H9 (cell line): ENCODE measurements at regions not wholly inside any gene's neighbourhood (a gene's known extent, or its start where the extent isn't known, plus 50 kb on each side); places are given as distances from the start of the nearest gene placed in this dataset.

Source experiments
- DNase-seq: peaks from one replicate; pipeline ENCODE4 v3.0.0-alpha.2; 2017
- H2AFZ ChIP-seq: one replicate; pipeline ENCODE4 v1.6.1; 2013; ENCODE audit warnings: mild to moderate bottlenecking, low read length, control low read depth, moderate library complexity
- H2AK5ac ChIP-seq: 2 replicates; pipeline ENCODE4 v1.6.1; 2013; ENCODE audit warnings: low read length, control low read depth, mixed read lengths; ENCODE audit not compliant: insufficient read length
- H2BK120ac ChIP-seq: one replicate; pipeline ENCODE4 v1.6.1; 2013; ENCODE audit warnings: low read depth, mild to moderate bottlenecking, low read length, control low read depth, inconsistent platforms; ENCODE audit not compliant: poor library complexity, severe bottlenecking
- H2BK12ac ChIP-seq: 2 replicates; pipeline ENCODE4 v1.6.1; 2013; ENCODE audit warnings: low read length, control low read depth, mixed read lengths, low read depth; ENCODE audit not compliant: insufficient read length
- H2BK15ac ChIP-seq: 2 replicates; pipeline ENCODE4 v1.6.1; 2013; ENCODE audit warnings: low read depth, low read length, control low read depth
- H2BK20ac ChIP-seq: one replicate; pipeline ENCODE4 v1.6.1; 2013; ENCODE audit warnings: low read depth, mild to moderate bottlenecking, low read length, control low read depth, inconsistent platforms; ENCODE audit not compliant: poor library complexity, severe bottlenecking
- H2BK5ac ChIP-seq: 2 replicates; pipeline ENCODE4 v1.6.1; 2013; ENCODE audit warnings: low read length, control low read depth, mixed read lengths; ENCODE audit not compliant: insufficient read length
- H3K14ac ChIP-seq: 2 replicates; pipeline ENCODE4 v1.6.1; 2013; ENCODE audit warnings: low read length, control low read depth; ENCODE audit not compliant: insufficient read depth
- H3K18ac ChIP-seq: 2 replicates; pipeline ENCODE4 v1.6.1; 2013; ENCODE audit warnings: low read depth, mild to moderate bottlenecking, mixed read lengths, low read length, control low read depth; ENCODE audit not compliant: insufficient read length
- H3K23ac ChIP-seq: 2 replicates; pipeline ENCODE4 v1.6.1; 2013; ENCODE audit warnings: low read length, control low read depth, mixed read lengths, low read depth; ENCODE audit not compliant: insufficient read length
- H3K23me2 ChIP-seq: 2 replicates; pipeline ENCODE4 v1.6.1; 2013; ENCODE audit warnings: low read depth, mild to moderate bottlenecking, mixed read lengths, low read length, control low read depth; ENCODE audit not compliant: insufficient read length, poor library complexity, severe bottlenecking
- H3K27ac ChIP-seq: 2 replicates; pipeline ENCODE4 v1.5.1; 2013; ENCODE audit warnings: low read length, control low read depth, mixed read lengths, low read depth; ENCODE audit not compliant: insufficient read length
- H3K27me3 ChIP-seq: 2 replicates; pipeline ENCODE4 v1.6.1; 2013; ENCODE audit warnings: low read length, control low read depth, inconsistent platforms; ENCODE audit not compliant: insufficient read depth
- H3K4ac ChIP-seq: 2 replicates; pipeline ENCODE4 v1.6.1; 2013; ENCODE audit warnings: low read depth, mild to moderate bottlenecking, control low read depth, inconsistent platforms, low read length, moderate library complexity
- H3K4me1 ChIP-seq: 2 replicates; pipeline ENCODE4 v1.6.1; 2013; ENCODE audit warnings: low read length, control low read depth, inconsistent platforms; ENCODE audit not compliant: insufficient read depth
- H3K4me2 ChIP-seq: 2 replicates; pipeline ENCODE4 v1.6.1; 2013; ENCODE audit warnings: low read length, control low read depth, mixed read lengths; ENCODE audit not compliant: insufficient read length, insufficient read depth
- H3K56ac ChIP-seq: 2 replicates; pipeline ENCODE4 v1.6.1; 2013; ENCODE audit warnings: low read depth, mild to moderate bottlenecking, mixed read lengths, low read length, control low read depth; ENCODE audit not compliant: insufficient read length
- H3K79me1 ChIP-seq: 2 replicates; pipeline ENCODE4 v1.6.1; 2013; ENCODE audit warnings: low read depth, mild to moderate bottlenecking, moderate library complexity, low read length, control low read depth, inconsistent platforms; ENCODE audit not compliant: insufficient read depth, poor library complexity, severe bottlenecking
- H3K79me2 ChIP-seq: 2 replicates; pipeline ENCODE4 v1.6.1; 2013; ENCODE audit warnings: low read length, control low read depth, inconsistent platforms; ENCODE audit not compliant: insufficient read depth
- H3K9ac ChIP-seq: 2 replicates; pipeline ENCODE4 v1.6.1; 2013; ENCODE audit warnings: low read length, control low read depth, mixed read lengths; ENCODE audit not compliant: insufficient read length; ENCODE audit errors: extremely low read depth
- H3K9me3 ChIP-seq: one replicate; pipeline ENCODE4 v1.6.1; 2013; ENCODE audit warnings: low read depth, low read length, inconsistent platforms; ENCODE audit not compliant: control insufficient read depth
- H3T11ph ChIP-seq: one replicate; pipeline ENCODE4 v1.6.1; 2013; ENCODE audit warnings: mild to moderate bottlenecking, low read length, control low read depth, inconsistent platforms
- H4K20me1 ChIP-seq: one replicate; pipeline ENCODE4 v1.6.1; 2013; ENCODE audit not compliant: control insufficient read depth, insufficient read length, insufficient read depth
- H4K5ac ChIP-seq: 2 replicates; pipeline ENCODE4 v1.6.1; 2013; ENCODE audit warnings: low read depth, mild to moderate bottlenecking, mixed read lengths, low read length, control low read depth; ENCODE audit not compliant: insufficient read length
- H4K8ac ChIP-seq: replicated peaks from 2 replicates; pipeline ENCODE4 v1.6.1; 2013; ENCODE audit warnings: low read length, control low read depth, mixed read lengths, low read depth; ENCODE audit not compliant: insufficient read length
- H4K91ac ChIP-seq: 2 replicates; pipeline ENCODE4 v1.6.1; 2013; ENCODE audit warnings: low read depth, mild to moderate bottlenecking, moderate library complexity, mixed read lengths, low read length, control low read depth; ENCODE audit not compliant: insufficient read length
- H3K27ac Mint-ChIP-seq, 3 experiments: 2 replicates in 2 of 3; 3 replicates in 1 of 3; pipeline ENCODE4 v1.8.0; 2020 to 2021; ENCODE audit warnings: mixed read lengths in 3 of 3, mild to moderate bottlenecking in 1 of 3, moderate library complexity in 1 of 3
- H3K27me3 Mint-ChIP-seq: 2 replicates; pipeline ENCODE4 v1.8.0; 2021; ENCODE audit warnings: low read depth, mild to moderate bottlenecking, moderate library complexity, mixed read lengths
- H3K36me3 Mint-ChIP-seq, 3 experiments: 2 replicates in 2 of 3; 3 replicates in 1 of 3; pipeline ENCODE4 v1.8.0; 2020 to 2021; ENCODE audit warnings: low read depth in 3 of 3, mixed read lengths in 3 of 3; ENCODE audit not compliant: insufficient read depth in 1 of 3
- H3K4me1 Mint-ChIP-seq, 2 experiments: 2 replicates each; pipeline ENCODE4 v1.8.0; 2020; ENCODE audit warnings: mixed read lengths in 2 of 2
- H3K4me3 Mint-ChIP-seq, 2 experiments: 2 replicates in 1 of 2; 3 replicates in 1 of 2; pipeline ENCODE4 v1.8.0; 2020 to 2021; ENCODE audit warnings: mild to moderate bottlenecking in 2 of 2, mixed read lengths in 2 of 2, moderate library complexity in 1 of 2
- H3K9me3 Mint-ChIP-seq, 2 experiments: 2 replicates in 1 of 2; 3 replicates in 1 of 2; pipeline ENCODE4 v1.8.0; 2020; ENCODE audit warnings: mild to moderate bottlenecking in 2 of 2, mixed read lengths in 2 of 2, moderate library complexity in 1 of 2
- WGBS: extraction: QIAGEN DNeasy Blood & Tissue Kit; methylation state at CpG from one replicate; pipeline ENCODE4 v1.1.7; 2013; ENCODE audit warnings: missing lambda C conversion rate, low lambda C conversion rate, mixed read lengths; ENCODE audit not compliant: insufficient read length; ENCODE audit errors: extremely low coverage; 5-methylcytosine and 5-hydroxymethylcytosine counted together
- TF ChIP-seq, protein P1 (sequence below): fragments of 200-600 bp; sonication (generic); conservative IDR thresholded peaks from 3 replicates; pipeline ENCODE4 v1.8.0; 2021; ENCODE audit warnings: antibody characterized with exemption, mild to moderate bottlenecking

DNA sequence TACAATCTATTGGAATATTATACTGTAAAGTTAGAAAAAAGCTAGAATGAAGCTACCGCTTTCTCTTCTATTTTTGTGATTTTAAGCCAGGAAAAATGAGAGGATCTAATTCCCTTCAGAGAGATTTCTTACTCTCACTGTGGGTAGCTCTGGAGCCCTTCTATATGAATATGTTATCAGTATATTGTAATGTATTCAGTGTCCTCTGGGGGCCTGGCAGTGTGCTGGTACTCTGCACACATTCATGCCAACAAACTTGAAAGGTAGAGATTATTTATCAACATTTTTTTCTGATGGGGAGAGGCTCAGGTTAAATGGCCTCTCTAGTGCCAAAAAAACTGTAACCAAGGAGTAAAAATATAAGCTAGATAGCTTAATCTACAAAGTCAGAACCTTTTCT lies 292.8 kb downstream of the TTC6 start:
- no peaks in the 10 kb centered on the region for H3K9me3 ChIP-seq
- H2BK120ac ChIP-seq: no peak overlapping the region
- no peaks in the 10 kb centered on the region for H3K27me3 ChIP-seq
- H2BK15ac ChIP-seq: no peak overlapping the region
- no CpG with 5 or more reads among the region's 1 CpG for WGBS
- H4K20me1 ChIP-seq: no peaks in the 10 kb centered on the region
- Mint-ChIP-seq H3K36me3 (peaks cover 11 to 23% (median 12%) of the 10 kb centered on the region in 3 experiments; a peak in 6 of 7 replicates), H3K4me1 (peaks cover 5% of the 10 kb centered on the region in 2 experiments), H3K27me3 (peaks cover 10% of the 10 kb centered on the region), H3K4me3 (no peak overlapping the region), H3K27ac (no peak overlapping the region), H3K9me3 (peaks cover 11 to 20% of the 10 kb centered on the region in 2 experiments)
- H3K14ac ChIP-seq: no peak overlapping the region
- H2AK5ac ChIP-seq: no peak overlapping the region
- no peaks in the 10 kb centered on the region for H3K23me2 ChIP-seq
- H3K9ac ChIP-seq: no peak overlapping the region
- no peak overlapping the region for H3K27ac ChIP-seq
- no peak overlapping the region for H2BK12ac ChIP-seq
- H3K23ac ChIP-seq: no peak overlapping the region
- no peak overlapping the region for H3K56ac ChIP-seq
- no peak overlapping the region for H3T11ph ChIP-seq
- H3K4me1 ChIP-seq: no peaks in the 10 kb centered on the region
- H3K18ac ChIP-seq: no peak overlapping the region
- DNase-seq: no peak
- no peak overlapping the region for H4K5ac ChIP-seq
- H2BK20ac ChIP-seq: no peak overlapping the region
- H3K79me1 ChIP-seq: no peaks in the 10 kb centered on the region
- no peak overlapping the region for H4K8ac ChIP-seq
- H3K4ac ChIP-seq: no peak overlapping the region
- no peak overlapping the region for H2AFZ ChIP-seq
- no peak overlapping the region for H3K4me2 ChIP-seq
- no peak overlapping the region for H2BK5ac ChIP-seq
- H4K91ac ChIP-seq: no peak overlapping the region
- TF ChIP-seq, protein P1, sequence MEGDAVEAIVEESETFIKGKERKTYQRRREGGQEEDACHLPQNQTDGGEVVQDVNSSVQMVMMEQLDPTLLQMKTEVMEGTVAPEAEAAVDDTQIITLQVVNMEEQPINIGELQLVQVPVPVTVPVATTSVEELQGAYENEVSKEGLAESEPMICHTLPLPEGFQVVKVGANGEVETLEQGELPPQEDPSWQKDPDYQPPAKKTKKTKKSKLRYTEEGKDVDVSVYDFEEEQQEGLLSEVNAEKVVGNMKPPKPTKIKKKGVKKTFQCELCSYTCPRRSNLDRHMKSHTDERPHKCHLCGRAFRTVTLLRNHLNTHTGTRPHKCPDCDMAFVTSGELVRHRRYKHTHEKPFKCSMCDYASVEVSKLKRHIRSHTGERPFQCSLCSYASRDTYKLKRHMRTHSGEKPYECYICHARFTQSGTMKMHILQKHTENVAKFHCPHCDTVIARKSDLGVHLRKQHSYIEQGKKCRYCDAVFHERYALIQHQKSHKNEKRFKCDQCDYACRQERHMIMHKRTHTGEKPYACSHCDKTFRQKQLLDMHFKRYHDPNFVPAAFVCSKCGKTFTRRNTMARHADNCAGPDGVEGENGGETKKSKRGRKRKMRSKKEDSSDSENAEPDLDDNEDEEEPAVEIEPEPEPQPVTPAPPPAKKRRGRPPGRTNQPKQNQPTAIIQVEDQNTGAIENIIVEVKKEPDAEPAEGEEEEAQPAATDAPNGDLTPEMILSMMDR: no peak
- no peaks in the 10 kb centered on the region for H3K79me2 ChIP-seq
